ENCODE measurements at regions not wholly inside any gene's neighbourhood (a gene's known extent, or its start where the extent isn't known, plus 50 kb on each side); places are given as distances from the start of the nearest gene placed in this dataset.

GRCh38 chr2:21818212-21818795 is 694.5 kb downstream of the TDRD15 start:
- H3K27ac ChIP-seq = no peak overlapping the region
- no peak for DNase-seq (ENCODE audit: low read depth, low spot score)
- TF ChIP-seq POLR2AphosphoS5 (IDR thresholded peaks at IDR 0.05; ENCODE audit: borderline replicate concordance, low read depth, low read length) (no peak), FOXP2 (optimal IDR thresholded peaks at IDR 0.05; ENCODE audit: control extremely low read depth, extremely low read length, insufficient read depth) (no peak), EZH2 (IDR thresholded peaks at IDR 0.05) (no peak)
- H3K4me3 ChIP-seq = no peak overlapping the region
- H3K36me3 ChIP-seq (ENCODE audit: insufficient read depth, low read length) = no peaks in the 10 kb centered on the region
- no peak overlapping the region for H3K9ac ChIP-seq (ENCODE audit: insufficient read length)
- no peaks in the 10 kb centered on the region for H3K9me3 ChIP-seq (ENCODE audit: low read depth, low read length)

GRCh38 chr2:21819454-21819853 is 695.7 kb downstream of the TDRD15 start:
- DNase-seq (ENCODE audit: low read depth, low spot score) = no peak
- no peak for TF ChIP-seq EZH2 (IDR thresholded peaks at IDR 0.05)
- no peak for TF ChIP-seq FOXP2 (optimal IDR thresholded peaks at IDR 0.05; ENCODE audit: control extremely low read depth, extremely low read length, insufficient read depth)
- TF ChIP-seq POLR2AphosphoS5 (IDR thresholded peaks at IDR 0.05; ENCODE audit: borderline replicate concordance, low read depth, low read length) = no peak
- Histone ChIP-seq H3K9ac (ENCODE audit: insufficient read length) (no peak overlapping the region), H3K27ac (no peak overlapping the region), H3K9me3 (ENCODE audit: low read depth, low read length) (no peaks in the 10 kb centered on the region), H3K36me3 (ENCODE audit: insufficient read depth, low read length) (no peaks in the 10 kb centered on the region), H3K4me3 (no peak overlapping the region)

- H3K9ac ChIP-seq (ENCODE audit: insufficient read length) = no peak overlapping the region
- TF ChIP-seq POLR2AphosphoS5 (IDR thresholded peaks at IDR 0.05; ENCODE audit: borderline replicate concordance, low read depth, low read length) (no peak), EZH2 (IDR thresholded peaks at IDR 0.05) (no peak), FOXP2 (optimal IDR thresholded peaks at IDR 0.05; ENCODE audit: control extremely low read depth, extremely low read length, insufficient read depth) (no peak)
- no peaks in the 10 kb centered on the region for H3K36me3 ChIP-seq (ENCODE audit: insufficient read depth, low read length)
Observed at GRCh38 chr2:21820271-21820670, 696.5 kb downstream of the TDRD15 start.

GRCh38 chr2:21821672-21822227 is 698.0 kb downstream of the TDRD15 start:
- H3K36me3 ChIP-seq (ENCODE audit: insufficient read depth, low read length) = no peaks in the 10 kb centered on the region
- H3K27ac ChIP-seq = no peak overlapping the region
- no peak overlapping the region for H3K9ac ChIP-seq (ENCODE audit: insufficient read length)
- no peak overlapping the region for H3K4me3 ChIP-seq
- H3K9me3 ChIP-seq (ENCODE audit: low read depth, low read length) = no peaks in the 10 kb centered on the region
- TF ChIP-seq EZH2 (IDR thresholded peaks at IDR 0.05) (no peak), POLR2AphosphoS5 (IDR thresholded peaks at IDR 0.05; ENCODE audit: borderline replicate concordance, low read depth, low read length) (no peak), FOXP2 (optimal IDR thresholded peaks at IDR 0.05; ENCODE audit: control extremely low read depth, extremely low read length, insufficient read depth) (no peak)
- no peak for DNase-seq (ENCODE audit: low read depth, low spot score)

More at GRCh38 chr2:21820271-21820670, 696.5 kb downstream of the TDRD15 start:
- Histone ChIP-seq H3K9me3 (ENCODE audit: low read depth, low read length) (no peaks in the 10 kb centered on the region), H3K4me3 (no peak overlapping the region), H3K27ac (no peak overlapping the region)
- no peak for DNase-seq (ENCODE audit: low read depth, low spot score)

GRCh38 chr2:21822505-21822904 is 698.7 kb downstream of the TDRD15 start:
- no peak for DNase-seq (ENCODE audit: low read depth, low spot score)
- no peaks in the 10 kb centered on the region for H3K36me3 ChIP-seq (ENCODE audit: insufficient read depth, low read length)
- H3K9ac ChIP-seq (ENCODE audit: insufficient read length) = no peak overlapping the region
- no peaks in the 10 kb centered on the region for H3K9me3 ChIP-seq (ENCODE audit: low read depth, low read length)
- no peak overlapping the region for H3K27ac ChIP-seq
- no peak for TF ChIP-seq POLR2AphosphoS5 (IDR thresholded peaks at IDR 0.05; ENCODE audit: borderline replicate concordance, low read depth, low read length)
- no peak for TF ChIP-seq FOXP2 (optimal IDR thresholded peaks at IDR 0.05; ENCODE audit: control extremely low read depth, extremely low read length, insufficient read depth)
- no peak overlapping the region for H3K4me3 ChIP-seq

GRCh38 chr2:21833767-21834166 is 710.0 kb downstream of the TDRD15 start:
- no peak overlapping the region for H3K4me3 ChIP-seq
- H3K27ac ChIP-seq = no peak overlapping the region
- TF ChIP-seq EZH2 (IDR thresholded peaks at IDR 0.05) = no peak
- TF ChIP-seq POLR2AphosphoS5 (IDR thresholded peaks at IDR 0.05; ENCODE audit: borderline replicate concordance, low read depth, low read length) = no peak
- no peak for TF ChIP-seq FOXP2 (optimal IDR thresholded peaks at IDR 0.05; ENCODE audit: control extremely low read depth, extremely low read length, insufficient read depth)
- H3K9me3 ChIP-seq (ENCODE audit: low read depth, low read length) = no peaks in the 10 kb centered on the region
- no peak for DNase-seq (ENCODE audit: low read depth, low spot score)
- no peak overlapping the region for H3K9ac ChIP-seq (ENCODE audit: insufficient read length)
- no peaks in the 10 kb centered on the region for H3K36me3 ChIP-seq (ENCODE audit: insufficient read depth, low read length)

GRCh38 chr2:21836261-21836660 is 712.5 kb downstream of the TDRD15 start:
- Histone ChIP-seq H3K27ac (no peak overlapping the region), H3K36me3 (ENCODE audit: insufficient read depth, low read length) (no peaks in the 10 kb centered on the region), H3K9me3 (ENCODE audit: low read depth, low read length) (no peaks in the 10 kb centered on the region), H3K9ac (ENCODE audit: insufficient read length) (no peak overlapping the region), H3K4me3 (no peak overlapping the region)
- TF ChIP-seq POLR2AphosphoS5 (IDR thresholded peaks at IDR 0.05; ENCODE audit: borderline replicate concordance, low read depth, low read length) = no peak
- no peak for TF ChIP-seq FOXP2 (optimal IDR thresholded peaks at IDR 0.05; ENCODE audit: control extremely low read depth, extremely low read length, insufficient read depth)
- no peak for TF ChIP-seq EZH2 (IDR thresholded peaks at IDR 0.05)
- no peak for DNase-seq (ENCODE audit: low read depth, low spot score)

- H3K9ac ChIP-seq (ENCODE audit: insufficient read length) = no peak overlapping the region
- H3K27ac ChIP-seq = no peak overlapping the region
- no peaks in the 10 kb centered on the region for H3K36me3 ChIP-seq (ENCODE audit: insufficient read depth, low read length)
- no peak for DNase-seq (ENCODE audit: low read depth, low spot score)
- H3K9me3 ChIP-seq (ENCODE audit: low read depth, low read length) = no peaks in the 10 kb centered on the region
- no peak overlapping the region for H3K4me3 ChIP-seq
- TF ChIP-seq POLR2AphosphoS5 (IDR thresholded peaks at IDR 0.05; ENCODE audit: borderline replicate concordance, low read depth, low read length) (no peak), FOXP2 (optimal IDR thresholded peaks at IDR 0.05; ENCODE audit: control extremely low read depth, extremely low read length, insufficient read depth) (no peak), EZH2 (IDR thresholded peaks at IDR 0.05) (no peak)
Observed at GRCh38 chr2:21836719-21837118, 713.0 kb downstream of the TDRD15 start.

All from SK-N-MC (cell line).